ENCODE measurements at regions not wholly inside any gene's neighbourhood (a gene's known extent, or its start where the extent isn't known, plus 50 kb on each side); places are given as distances from the start of the nearest gene placed in this dataset.

DNA sequence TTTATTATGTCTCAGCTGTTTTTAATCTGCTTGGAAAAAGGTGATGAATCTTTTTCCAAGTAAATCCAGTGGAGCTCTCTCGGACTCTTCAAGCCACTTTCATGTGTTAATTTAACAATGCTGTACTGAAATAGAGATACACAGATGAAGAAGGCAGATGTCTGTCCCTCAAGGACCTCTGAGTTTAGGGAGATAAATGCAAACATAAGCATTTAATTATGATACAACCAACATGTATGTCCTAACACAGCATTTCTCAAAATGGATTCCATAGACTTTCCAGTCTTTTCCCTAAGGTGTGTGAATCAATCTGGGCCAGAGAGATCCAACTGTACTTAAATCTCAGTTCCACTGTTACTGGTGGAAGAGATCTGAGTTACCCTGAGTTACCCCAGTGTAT, 262.4 kb downstream of the RND3 start:
- Histone ChIP-seq H3K36me3 (ENCODE audit: control insufficient read depth in 1 of 2, insufficient read depth in 2 of 2, low read length in 2 of 2) (no peaks in the 10 kb centered on the region), H4K91ac (ENCODE audit: low read depth, low read length) (no peak overlapping the region), H3K9ac (ENCODE audit: low read length) (no peak overlapping the region), H3K4ac (ENCODE audit: low read depth, low read length) (no peak overlapping the region), H2BK12ac (ENCODE audit: low read length) (no peak overlapping the region), H4K8ac (ENCODE audit: low read depth, low read length) (no peak overlapping the region), H4K12ac (ENCODE audit: low read depth, low read length) (no peak overlapping the region), H3K14ac (ENCODE audit: low read length) (no peak overlapping the region), H3K18ac (ENCODE audit: low read length) (no peak overlapping the region), H3K27ac (ENCODE audit: low read depth, low read length) (no peak overlapping the region), H3K79me2 (ENCODE audit: control insufficient read depth, insufficient read depth, low read length, poor library complexity) (no peaks in the 10 kb centered on the region), H3K4me2 (ENCODE audit: low read length) (no peak overlapping the region), H2BK5ac (ENCODE audit: low read depth, low read length, poor library complexity) (no peak overlapping the region), H3K9me3 (ENCODE audit: insufficient read depth, low read depth, low read length) (no peaks in the 10 kb centered on the region), H3K4me1 (ENCODE audit: control insufficient read depth in 1 of 2, insufficient read depth in 2 of 2, low read length in 2 of 2) (no peaks in the 10 kb centered on the region), H2AFZ (ENCODE audit: insufficient read depth, low read length, poor library complexity) (no peak overlapping the region), H3K79me1 (ENCODE audit: low read length) (no peaks in the 10 kb centered on the region), H2AK5ac (ENCODE audit: low read length) (no peak overlapping the region), H3K23ac (ENCODE audit: low read length) (no peak overlapping the region), H2BK120ac (ENCODE audit: insufficient read depth, low read length, poor library complexity) (no peak overlapping the region), H3K27me3 (ENCODE audit: insufficient read depth, low read length) (no peaks in the 10 kb centered on the region), H3K4me3 (ENCODE audit: low read depth, low read length) (no peak overlapping the region)
- DNase-seq: no peak
- WGBS (ENCODE audit: extremely low coverage, insufficient coverage, insufficient read length): no CpG with 5 or more reads among the region's 1 CpG

DNA sequence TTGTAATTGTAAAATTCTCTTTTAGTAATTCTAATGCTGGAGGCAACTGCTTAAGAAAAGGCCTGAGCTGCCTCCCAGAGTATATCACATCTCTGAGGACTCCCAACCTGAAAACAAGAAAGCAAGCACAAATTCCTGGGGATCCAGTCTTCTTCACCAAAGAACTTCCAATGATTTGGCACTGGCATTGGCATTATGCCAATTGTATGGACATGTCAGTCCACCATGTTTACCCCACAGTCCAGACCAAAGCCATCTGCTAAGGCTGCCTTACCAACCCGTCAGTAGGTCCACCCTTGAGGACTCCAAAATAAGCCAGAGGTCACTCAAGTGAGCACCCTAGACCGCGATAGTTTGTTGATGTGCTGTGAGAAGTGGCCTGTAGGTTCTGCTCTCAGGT, 263.1 kb downstream of the RND3 start:
- no peak overlapping the region for H3K27ac ChIP-seq (ENCODE audit: low read depth, low read length)
- no peak overlapping the region for H3K14ac ChIP-seq (ENCODE audit: low read length)
- no peak overlapping the region for H2BK12ac ChIP-seq (ENCODE audit: low read length)
- no peaks in the 10 kb centered on the region for H3K36me3 ChIP-seq (ENCODE audit: control insufficient read depth in 1 of 2, insufficient read depth in 2 of 2, low read length in 2 of 2)
- no peak overlapping the region for H3K18ac ChIP-seq (ENCODE audit: low read length)
- H4K8ac ChIP-seq (ENCODE audit: low read depth, low read length): no peak overlapping the region
- no peak overlapping the region for H2BK120ac ChIP-seq (ENCODE audit: insufficient read depth, low read length, poor library complexity)
- no peaks in the 10 kb centered on the region for H3K27me3 ChIP-seq (ENCODE audit: insufficient read depth, low read length)
- no peaks in the 10 kb centered on the region for H3K79me1 ChIP-seq (ENCODE audit: low read length)
- DNase-seq: no peak
- no peak overlapping the region for H2AK5ac ChIP-seq (ENCODE audit: low read length)
- H3K4me3 ChIP-seq (ENCODE audit: low read depth, low read length): no peak overlapping the region
- no CpG with 5 or more reads among the region's 3 CpGs for WGBS (ENCODE audit: extremely low coverage, insufficient coverage, insufficient read length)
- H3K4me1 ChIP-seq (ENCODE audit: control insufficient read depth in 1 of 2, insufficient read depth in 2 of 2, low read length in 2 of 2): no peaks in the 10 kb centered on the region
- no peaks in the 10 kb centered on the region for H3K9me3 ChIP-seq (ENCODE audit: insufficient read depth, low read depth, low read length)
- no peak overlapping the region for H3K4me2 ChIP-seq (ENCODE audit: low read length)
- H3K23ac ChIP-seq (ENCODE audit: low read length): no peak overlapping the region
- no peak overlapping the region for H3K9ac ChIP-seq (ENCODE audit: low read length)
- no peaks in the 10 kb centered on the region for H3K79me2 ChIP-seq (ENCODE audit: control insufficient read depth, insufficient read depth, low read length, poor library complexity)
- H2BK5ac ChIP-seq (ENCODE audit: low read depth, low read length, poor library complexity): no peak overlapping the region
- no peak overlapping the region for H4K91ac ChIP-seq (ENCODE audit: low read depth, low read length)
- no peak overlapping the region for H3K4ac ChIP-seq (ENCODE audit: low read depth, low read length)
- no peak overlapping the region for H4K12ac ChIP-seq (ENCODE audit: low read depth, low read length)
- H2AFZ ChIP-seq (ENCODE audit: insufficient read depth, low read length, poor library complexity): no peak overlapping the region

DNA sequence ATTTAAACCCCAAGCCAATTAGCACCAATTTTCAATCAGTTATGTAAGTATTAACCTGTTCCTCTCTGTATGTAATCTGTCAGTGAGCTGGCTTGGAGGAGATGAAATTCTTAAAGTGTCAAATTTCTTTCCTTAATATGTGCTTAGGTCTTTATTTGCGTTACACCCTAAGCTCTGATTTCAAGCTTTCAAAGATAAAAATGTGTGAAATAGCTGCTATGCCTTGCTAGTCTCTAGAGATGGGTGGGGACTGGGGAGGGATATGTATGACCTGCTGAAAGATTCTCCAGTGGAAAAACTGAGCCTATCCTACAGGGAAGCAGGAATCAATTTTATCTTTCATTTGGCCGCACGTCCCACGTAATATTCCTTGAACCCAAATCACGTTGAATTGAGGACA, 264.5 kb downstream of the RND3 start:
- Histone ChIP-seq H3K4ac (ENCODE audit: low read depth, low read length) (no peak overlapping the region), H3K27me3 (ENCODE audit: insufficient read depth, low read length) (no peaks in the 10 kb centered on the region), H3K4me2 (ENCODE audit: low read length) (no peak overlapping the region), H3K4me1 (ENCODE audit: control insufficient read depth in 1 of 2, insufficient read depth in 2 of 2, low read length in 2 of 2) (no peaks in the 10 kb centered on the region), H4K8ac (ENCODE audit: low read depth, low read length) (no peak overlapping the region), H3K36me3 (ENCODE audit: control insufficient read depth in 1 of 2, insufficient read depth in 2 of 2, low read length in 2 of 2) (no peaks in the 10 kb centered on the region), H3K9me3 (ENCODE audit: insufficient read depth, low read depth, low read length) (no peaks in the 10 kb centered on the region), H3K4me3 (ENCODE audit: low read depth, low read length) (no peak overlapping the region), H2BK120ac (ENCODE audit: insufficient read depth, low read length, poor library complexity) (no peak overlapping the region), H3K79me2 (ENCODE audit: control insufficient read depth, insufficient read depth, low read length, poor library complexity) (no peaks in the 10 kb centered on the region), H4K12ac (ENCODE audit: low read depth, low read length) (no peak overlapping the region), H3K18ac (ENCODE audit: low read length) (no peak overlapping the region), H3K14ac (ENCODE audit: low read length) (no peak overlapping the region), H2BK5ac (ENCODE audit: low read depth, low read length, poor library complexity) (no peak overlapping the region), H4K91ac (ENCODE audit: low read depth, low read length) (no peak overlapping the region), H2AK5ac (ENCODE audit: low read length) (no peak overlapping the region), H3K27ac (ENCODE audit: low read depth, low read length) (no peak overlapping the region), H3K9ac (ENCODE audit: low read length) (no peak overlapping the region), H2BK12ac (ENCODE audit: low read length) (no peak overlapping the region), H3K79me1 (ENCODE audit: low read length) (no peaks in the 10 kb centered on the region), H2AFZ (ENCODE audit: insufficient read depth, low read length, poor library complexity) (no peak overlapping the region), H3K23ac (ENCODE audit: low read length) (no peak overlapping the region)
- DNase-seq: no peak
- no CpG with 5 or more reads among the region's 5 CpGs for WGBS (ENCODE audit: extremely low coverage, insufficient coverage, insufficient read length)

DNA sequence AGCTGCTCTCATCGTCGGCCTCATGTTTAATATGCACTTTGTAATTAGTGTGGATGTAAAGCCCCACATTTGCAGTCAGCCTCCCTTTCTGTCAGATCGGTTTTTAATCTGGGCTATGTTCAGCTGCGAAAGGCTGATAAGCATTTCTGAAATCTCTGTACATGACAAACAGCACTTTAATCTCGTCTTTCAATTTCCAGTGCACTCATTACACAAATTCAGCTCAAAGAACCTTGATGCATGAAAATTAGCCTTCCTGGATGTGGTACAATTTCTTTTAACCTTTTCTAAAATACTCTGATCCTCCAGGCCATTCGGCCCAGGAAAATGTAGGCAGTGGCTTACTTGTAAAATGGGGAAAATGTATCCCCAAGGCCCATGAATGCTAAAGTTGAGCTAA, 265.1 kb downstream of the RND3 start:
- H3K14ac ChIP-seq (ENCODE audit: low read length): no peak overlapping the region

More for the DNA sequence above, 265.1 kb downstream of the RND3 start:
- Histone ChIP-seq H3K18ac (ENCODE audit: low read length) (no peak overlapping the region), H4K8ac (ENCODE audit: low read depth, low read length) (no peak overlapping the region), H2AK5ac (ENCODE audit: low read length) (no peak overlapping the region), H3K9me3 (ENCODE audit: insufficient read depth, low read depth, low read length) (no peaks in the 10 kb centered on the region), H4K12ac (ENCODE audit: low read depth, low read length) (no peak overlapping the region), H3K4me2 (ENCODE audit: low read length) (no peak overlapping the region), H3K79me2 (ENCODE audit: control insufficient read depth, insufficient read depth, low read length, poor library complexity) (no peaks in the 10 kb centered on the region), H3K4me1 (ENCODE audit: control insufficient read depth in 1 of 2, insufficient read depth in 2 of 2, low read length in 2 of 2) (no peaks in the 10 kb centered on the region), H3K27me3 (ENCODE audit: insufficient read depth, low read length) (no peaks in the 10 kb centered on the region), H3K23ac (ENCODE audit: low read length) (no peak overlapping the region), H3K27ac (ENCODE audit: low read depth, low read length) (no peak overlapping the region), H2BK120ac (ENCODE audit: insufficient read depth, low read length, poor library complexity) (no peak overlapping the region), H3K36me3 (ENCODE audit: control insufficient read depth in 1 of 2, insufficient read depth in 2 of 2, low read length in 2 of 2) (no peaks in the 10 kb centered on the region), H2BK5ac (ENCODE audit: low read depth, low read length, poor library complexity) (no peak overlapping the region), H3K79me1 (ENCODE audit: low read length) (no peaks in the 10 kb centered on the region), H2BK12ac (ENCODE audit: low read length) (no peak overlapping the region), H2AFZ (ENCODE audit: insufficient read depth, low read length, poor library complexity) (no peak overlapping the region), H4K91ac (ENCODE audit: low read depth, low read length) (no peak overlapping the region), H3K4ac (ENCODE audit: low read depth, low read length) (no peak overlapping the region), H3K9ac (ENCODE audit: low read length) (no peak overlapping the region), H3K4me3 (ENCODE audit: low read depth, low read length) (no peak overlapping the region)
- no CpG with 5 or more reads among the region's 6 CpGs for WGBS (ENCODE audit: extremely low coverage, insufficient coverage, insufficient read length)
- no peak for DNase-seq
